Fibroblast of lung (primary cell): ENCODE measurements at regions not wholly inside any gene's neighbourhood (a gene's known extent, or its start where the extent isn't known, plus 50 kb on each side); places are given as distances from the start of the nearest gene placed in this dataset.

Source experiments
- DNase-seq, 2 donors: peaks; one replicate each; pipeline versions ENCODE4 v3.0.0 to v3.0.0-alpha.2; 2010; ENCODE audit warnings: low read depth in 2 of 2
- H2AFZ ChIP-seq: 2 replicates; pipeline ENCODE4 v1.5.1; 2012; ENCODE audit warnings: low read length, control low read depth, inconsistent platforms
- H3K27ac ChIP-seq: 2 replicates; pipeline ENCODE4 v1.5.1; 2011; ENCODE audit warnings: low read length, control low read depth; ENCODE audit not compliant: insufficient read depth
- H3K27me3 ChIP-seq: 2 replicates; pipeline ENCODE4 v1.5.1; 2011; ENCODE audit warnings: mild to moderate bottlenecking, low read length; ENCODE audit not compliant: control insufficient read depth, insufficient read depth
- H3K36me3 ChIP-seq: 2 replicates; pipeline ENCODE4 v1.5.1; 2011; ENCODE audit warnings: low read length; ENCODE audit not compliant: control insufficient read depth, insufficient read depth
- H3K4me1 ChIP-seq: 2 replicates; pipeline ENCODE4 v1.5.1; 2011; ENCODE audit warnings: low read length; ENCODE audit not compliant: control insufficient read depth, insufficient read depth; ENCODE audit errors: extremely low read depth
- H3K4me2 ChIP-seq: 2 replicates; pipeline ENCODE4 v1.5.1; 2011; ENCODE audit warnings: low read length, control low read depth; ENCODE audit not compliant: insufficient read depth; ENCODE audit errors: extremely low read depth
- H3K4me3 ChIP-seq, 4 experiments: fragments of 200-600 bp in 1 of 4; sonication (generic) in 1 of 4; replicated peaks in 1 of 4; 2 replicates each; pipeline ENCODE4 v1.5.1; 2011 to 2016; ENCODE audit warnings: low read length in 4 of 4, low read depth in 3 of 4, mild to moderate bottlenecking in 3 of 4, control low read depth in 2 of 4, inconsistent platforms in 1 of 4, mixed read lengths in 1 of 4; ENCODE audit not compliant: insufficient read depth in 1 of 4; ENCODE audit errors: control extremely low read depth in 1 of 4
- H3K79me2 ChIP-seq: 2 replicates; pipeline ENCODE4 v1.5.1; 2012; ENCODE audit warnings: mild to moderate bottlenecking, low read length, inconsistent platforms; ENCODE audit not compliant: control insufficient read depth, insufficient read depth
- H3K9ac ChIP-seq: 2 replicates; pipeline ENCODE4 v1.5.1; 2011; ENCODE audit warnings: mild to moderate bottlenecking, low read length, control low read depth; ENCODE audit not compliant: insufficient read depth
- H3K9me3 ChIP-seq: 2 replicates; pipeline ENCODE4 v1.5.1; 2012; ENCODE audit warnings: low read depth, low read length; ENCODE audit not compliant: control insufficient read depth, insufficient read depth
- H4K20me1 ChIP-seq: 2 replicates; pipeline ENCODE4 v1.5.1; 2011; ENCODE audit warnings: low read length; ENCODE audit not compliant: control insufficient read depth, insufficient read depth; ENCODE audit errors: extremely low read depth
- CTCF ChIP-seq, 2 donors: IDR thresholded peaks in 1 of 2; conservative IDR thresholded peaks in 1 of 2; 1 replicate in 1 of 2; 2 replicates in 1 of 2; pipeline ENCODE4 v1.5.1; 2011 to 2012; ENCODE audit warnings: low read length in 2 of 2, control low read depth in 1 of 2, inconsistent platforms in 1 of 2, low read depth in 1 of 2, mild to moderate bottlenecking in 1 of 2
- EZH2 ChIP-seq: IDR thresholded peaks from 2 replicates; pipeline ENCODE4 v1.5.1; 2012; ENCODE audit warnings: low read length, control low read depth, mild to moderate bottlenecking; ENCODE audit errors: missing control alignments

GRCh38 chr6:115411756-115412155 is 648.9 kb downstream of the FRK start:
- Histone ChIP-seq H3K4me3 (no peak overlapping the region), H3K4me1 (no peaks in the 10 kb centered on the region), H3K79me2 (no peaks in the 10 kb centered on the region), H2AFZ (no peak overlapping the region), H3K27ac (no peak overlapping the region), H3K9me3 (no peaks in the 10 kb centered on the region), H3K4me2 (no peak overlapping the region), H4K20me1 (no peaks in the 10 kb centered on the region), H3K27me3 (no peaks in the 10 kb centered on the region), H3K9ac (no peak overlapping the region), H3K36me3 (no peaks in the 10 kb centered on the region)
- no peak for TF ChIP-seq EZH2
- no peak for TF ChIP-seq CTCF (conservative IDR thresholded peaks at IDR 0.05 in 1 of 2, IDR thresholded peaks at IDR 0.05 in 1 of 2; ENCODE audit: low read depth in 1 of 2, low read length in 2 of 2)
- DNase-seq, result no peak

- Histone ChIP-seq H3K4me3 (no peak overlapping the region), H3K4me2 (no peak overlapping the region), H3K27me3 (no peaks in the 10 kb centered on the region), H4K20me1 (no peaks in the 10 kb centered on the region), H3K36me3 (no peaks in the 10 kb centered on the region), H3K79me2 (no peaks in the 10 kb centered on the region), H3K4me1 (no peaks in the 10 kb centered on the region), H3K9me3 (no peaks in the 10 kb centered on the region), H3K27ac (no peak overlapping the region), H2AFZ (no peak overlapping the region), H3K9ac (no peak overlapping the region)
- no peak for DNase-seq
- TF ChIP-seq EZH2, result no peak
- no peak for TF ChIP-seq CTCF (conservative IDR thresholded peaks at IDR 0.05 in 1 of 2, IDR thresholded peaks at IDR 0.05 in 1 of 2; ENCODE audit: low read depth in 1 of 2, low read length in 2 of 2)
These were observed 656.2 kb downstream of the FRK start for GRCh38 chr6:115404446-115404845.

GRCh38 chr6:115398607-115399006 is 662.1 kb downstream of the FRK start:
- no peak overlapping the region for H3K9ac ChIP-seq
- H4K20me1 ChIP-seq, result no peaks in the 10 kb centered on the region
- no peak overlapping the region for H2AFZ ChIP-seq
- H3K4me3 ChIP-seq, result no peak overlapping the region
- H3K4me1 ChIP-seq, result no peaks in the 10 kb centered on the region
- H3K36me3 ChIP-seq, result no peaks in the 10 kb centered on the region
- no peak for TF ChIP-seq CTCF (conservative IDR thresholded peaks at IDR 0.05 in 1 of 2, IDR thresholded peaks at IDR 0.05 in 1 of 2; ENCODE audit: low read depth in 1 of 2, low read length in 2 of 2)
- no peak for TF ChIP-seq EZH2
- DNase-seq, result no peak
- H3K4me2 ChIP-seq, result no peak overlapping the region
- H3K9me3 ChIP-seq, result no peaks in the 10 kb centered on the region
- no peak overlapping the region for H3K27ac ChIP-seq
- H3K27me3 ChIP-seq, result no peaks in the 10 kb centered on the region
- H3K79me2 ChIP-seq, result no peaks in the 10 kb centered on the region
